A172 (cell line): ENCODE measurements at regions not wholly inside any gene's neighbourhood (a gene's known extent, or its start where the extent isn't known, plus 50 kb on each side); places are given as distances from the start of the nearest gene placed in this dataset.
"Not testable (repeated sequence)": the region's sequence is repeated elsewhere in the genome, so short reads cannot be mapped to it uniquely, and the experiment has no call there.

ENCODE experiments used
- DNase-seq: peaks from one replicate; pipeline ENCODE4 v3.0.0-alpha.2; 2015; ENCODE audit warnings: low spot score

- no peak for DNase-seq
Measured at GRCh38 chr17:5747276-5747675, 163.0 kb upstream of the NLRP1 start.

GRCh38 chr17:5747964-5748363 lies 163.7 kb upstream of the NLRP1 start:
- DNase-seq, result no peak

DNA sequence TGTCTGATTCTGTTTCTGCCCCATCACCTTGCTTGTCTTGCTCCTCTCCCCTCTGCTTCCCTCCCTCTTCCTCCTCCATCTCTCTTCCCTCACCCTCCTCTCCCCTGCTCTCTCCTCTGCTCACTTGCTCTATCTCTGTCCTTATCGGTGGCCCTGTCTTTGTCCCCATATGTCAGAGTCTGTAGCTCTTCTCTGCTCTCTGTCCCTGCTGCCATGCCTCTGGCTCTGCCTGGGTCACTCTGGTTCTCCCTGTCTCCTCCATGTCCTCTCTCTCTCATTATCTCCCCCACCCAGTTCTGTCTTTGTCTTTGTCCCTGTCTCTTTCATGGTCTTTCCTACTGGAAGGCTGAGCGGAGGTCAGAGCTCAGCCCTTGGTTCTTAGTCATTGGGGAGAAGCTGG lies 169.1 kb upstream of the NLRP1 start:
- no peak for DNase-seq

DNA sequence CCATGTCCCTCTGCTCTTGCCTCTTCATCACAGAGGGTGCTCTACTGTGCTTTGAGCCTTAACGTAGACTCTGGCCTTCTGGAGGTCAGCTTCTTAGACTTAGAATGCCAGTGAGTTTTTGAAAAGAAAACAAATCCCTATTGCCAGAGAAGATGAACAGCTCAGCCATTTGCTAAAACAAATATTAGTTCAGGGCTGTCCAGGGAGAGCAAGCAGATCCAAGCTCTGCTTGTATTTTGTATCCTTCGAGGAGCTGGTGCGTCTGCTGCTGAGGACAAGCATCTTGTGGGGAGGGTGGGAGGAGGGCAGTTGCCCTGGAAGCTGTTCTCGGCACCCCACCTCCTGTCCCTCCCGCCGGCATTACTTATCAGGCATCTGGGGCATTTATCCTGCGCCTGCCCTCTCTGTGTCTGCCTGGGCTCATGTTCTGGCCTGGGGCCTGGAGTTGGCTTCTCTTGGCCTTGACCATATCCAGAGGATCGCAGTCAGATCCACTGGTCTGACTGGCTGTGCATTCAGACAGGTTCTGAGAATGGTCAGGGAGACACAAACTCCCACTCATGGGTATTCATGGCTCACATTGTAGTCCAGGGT lies 173.1 kb upstream of the NLRP1 start:
- no peak for DNase-seq

DNA sequence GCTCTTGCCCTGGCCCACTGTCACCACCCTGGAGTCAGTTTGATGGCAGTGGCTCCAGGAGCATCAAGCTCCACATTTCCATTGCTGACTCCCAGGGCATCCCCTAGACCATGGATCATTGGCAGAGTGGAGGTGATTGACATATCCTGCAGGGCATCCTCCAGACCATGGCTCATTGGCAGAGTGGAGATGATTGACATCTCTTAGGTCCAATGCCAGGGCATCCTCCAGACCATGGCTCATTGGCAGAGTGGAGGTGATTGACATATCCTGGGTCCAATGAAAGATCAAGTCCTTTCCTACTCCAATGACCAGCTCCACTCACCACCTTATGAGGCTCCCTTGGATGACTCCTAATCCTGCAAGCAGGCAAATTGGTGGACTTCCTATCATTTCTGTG lies 174.3 kb upstream of the NLRP1 start:
- DNase-seq, result peak; percentile 72

DNA sequence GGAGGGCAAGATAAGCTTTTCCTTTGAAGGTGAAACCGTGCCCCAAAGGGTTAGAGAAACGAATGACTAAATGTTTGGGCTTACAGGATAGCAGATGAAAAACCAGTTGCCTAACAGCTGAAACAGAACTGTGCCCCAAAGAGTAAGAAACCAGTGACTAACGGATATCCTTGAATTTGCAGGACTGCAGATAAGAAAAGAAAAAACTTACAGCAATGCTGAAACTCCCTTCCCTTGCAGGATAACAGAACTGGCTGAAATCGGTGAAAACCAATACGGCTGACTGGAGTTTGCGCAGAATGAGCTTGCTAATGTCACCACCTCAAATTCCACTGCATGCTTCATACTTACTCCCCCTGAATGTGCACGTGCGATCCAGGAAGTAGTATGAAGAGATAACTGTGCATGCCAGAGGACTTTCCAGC lies 175.2 kb upstream of the NLRP1 start:
- DNase-seq, result no peak

DNA sequence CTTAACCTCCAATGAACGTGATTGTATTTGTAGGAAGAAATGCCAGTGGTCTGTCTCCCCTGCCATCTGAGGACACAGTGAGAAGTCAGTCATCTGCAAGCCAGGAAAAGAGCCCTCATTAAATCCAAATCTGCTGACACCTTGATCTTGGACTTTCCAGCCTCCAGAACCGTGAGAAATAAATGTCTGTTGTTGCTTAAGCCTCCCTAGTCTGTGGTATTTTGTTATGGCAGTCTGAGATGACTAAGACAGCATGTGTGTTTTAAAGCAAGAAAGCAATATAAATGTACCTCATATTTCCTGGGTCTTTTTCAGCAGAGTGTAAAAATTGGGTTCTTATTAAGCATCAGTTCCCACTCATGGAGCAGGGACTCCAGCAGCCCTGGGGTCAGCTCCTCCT lies 177.9 kb upstream of the NLRP1 start:
- no peak for DNase-seq

GRCh38 chr17:5763595-5764306 lies 179.4 kb upstream of the NLRP1 start:
- DNase-seq, result no peak

DNA sequence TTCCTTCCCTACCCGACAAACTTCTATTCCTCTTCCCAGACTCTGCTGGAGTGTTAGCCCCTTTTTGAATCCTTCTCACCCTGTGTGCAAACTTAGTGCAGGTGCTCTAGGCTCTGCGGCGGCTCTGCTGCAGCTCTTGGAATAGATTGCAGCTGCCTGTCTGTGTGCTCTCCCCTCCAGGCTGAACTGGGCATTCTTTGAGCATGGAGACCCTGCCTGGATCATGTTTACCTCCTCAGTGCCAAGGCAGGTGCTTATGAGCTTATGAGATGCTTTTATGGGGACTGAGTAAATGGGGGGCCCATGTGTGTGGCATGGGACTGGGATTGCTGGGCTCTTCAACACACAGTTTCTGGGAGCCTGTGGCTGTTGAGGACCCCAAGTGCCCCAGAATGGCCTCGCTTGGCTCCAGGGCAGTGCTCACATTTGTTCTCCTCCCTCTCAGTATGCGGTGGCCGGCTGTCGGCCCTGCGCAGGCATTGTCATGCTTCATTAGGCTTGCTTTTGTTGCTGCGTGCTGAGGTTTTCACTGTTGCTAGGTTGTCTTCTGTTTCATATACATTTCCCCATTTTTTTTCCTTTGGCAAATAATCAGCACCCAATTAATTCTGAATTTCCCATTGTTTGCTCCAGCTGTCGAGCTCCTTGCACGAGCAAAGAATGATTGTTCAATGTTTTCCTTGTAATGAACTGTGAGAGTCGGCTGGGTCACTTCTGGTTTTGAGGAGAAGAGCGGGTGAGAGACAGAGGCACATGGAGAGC lies 185.5 kb upstream of the NLRP1 start:
- no peak for DNase-seq

GRCh38 chr17:5770441-5771270 lies 186.3 kb upstream of the NLRP1 start:
- DNase-seq, result no peak

DNA sequence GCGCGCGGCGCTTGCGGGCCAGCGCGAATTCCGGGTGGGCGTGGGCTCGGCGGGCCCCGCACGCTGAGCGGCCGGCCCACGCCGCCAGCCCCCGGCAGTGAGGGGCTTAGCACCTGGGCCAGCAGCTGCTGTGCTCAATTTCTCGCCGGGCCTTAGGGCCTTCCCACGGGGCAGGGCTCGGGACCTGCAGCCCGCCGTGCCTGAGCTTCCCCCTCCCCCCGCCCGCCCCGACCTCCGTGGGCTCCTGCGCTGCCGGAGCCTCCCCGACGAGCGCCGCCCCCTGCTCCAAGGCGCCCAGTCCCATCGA lies 186.9 kb upstream of the NLRP1 start:
- not testable (repeated sequence) for DNase-seq

DNA sequence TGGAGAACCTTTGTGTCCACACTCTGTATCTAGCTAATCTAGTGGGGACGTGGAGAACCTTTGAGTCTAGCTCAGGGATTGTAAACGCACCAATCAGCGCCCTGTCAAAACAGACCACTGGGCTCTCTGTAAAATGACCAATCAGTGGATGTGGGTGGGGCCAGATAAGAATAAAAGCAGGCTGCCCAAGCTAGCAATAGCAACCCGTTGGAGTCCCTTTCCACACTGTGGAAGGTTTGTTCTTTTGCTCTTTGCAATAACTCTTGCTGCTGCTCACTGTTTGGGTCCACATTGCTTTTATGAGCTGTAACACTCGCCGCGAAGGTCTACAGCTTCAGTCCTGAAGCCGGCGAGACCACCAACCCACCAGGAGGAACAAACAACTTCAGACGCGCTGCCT lies 187.7 kb upstream of the NLRP1 start:
- not testable (repeated sequence) for DNase-seq

GRCh38 chr17:5772720-5773119 lies 188.4 kb upstream of the NLRP1 start:
- no peak for DNase-seq

DNA sequence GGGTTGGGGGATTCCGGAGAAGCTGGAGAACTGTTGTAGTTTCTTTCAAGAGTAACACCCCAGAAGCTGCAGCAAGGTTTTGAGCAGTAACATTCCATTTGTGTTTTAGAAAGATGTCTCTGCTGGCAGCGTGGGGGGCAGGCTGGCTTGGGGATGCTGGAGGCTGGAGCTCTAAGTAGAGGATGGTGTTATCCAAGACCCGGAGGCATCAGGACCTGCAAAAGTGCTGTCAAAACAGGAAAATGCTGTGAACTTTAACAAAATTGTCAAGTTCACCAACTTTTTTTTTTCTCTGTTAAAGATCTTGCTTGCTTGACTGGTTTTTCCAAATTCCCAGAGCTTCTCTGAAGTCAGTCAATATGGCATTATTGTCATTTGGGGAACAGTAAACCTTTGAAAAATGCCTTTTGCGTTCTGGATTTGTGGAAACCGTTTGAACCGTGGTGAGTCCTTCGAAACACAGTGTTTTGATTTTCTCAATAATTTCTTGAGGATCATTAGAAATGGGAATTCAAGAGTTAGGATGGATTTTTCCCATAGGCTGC lies 189.6 kb upstream of the NLRP1 start:
- DNase-seq, result no peak

GRCh38 chr17:5775098-5775497 lies 190.8 kb upstream of the NLRP1 start:
- no peak for DNase-seq

GRCh38 chr17:5780476-5780875 lies 196.2 kb upstream of the NLRP1 start:
- peak; percentile 77 for DNase-seq

DNA sequence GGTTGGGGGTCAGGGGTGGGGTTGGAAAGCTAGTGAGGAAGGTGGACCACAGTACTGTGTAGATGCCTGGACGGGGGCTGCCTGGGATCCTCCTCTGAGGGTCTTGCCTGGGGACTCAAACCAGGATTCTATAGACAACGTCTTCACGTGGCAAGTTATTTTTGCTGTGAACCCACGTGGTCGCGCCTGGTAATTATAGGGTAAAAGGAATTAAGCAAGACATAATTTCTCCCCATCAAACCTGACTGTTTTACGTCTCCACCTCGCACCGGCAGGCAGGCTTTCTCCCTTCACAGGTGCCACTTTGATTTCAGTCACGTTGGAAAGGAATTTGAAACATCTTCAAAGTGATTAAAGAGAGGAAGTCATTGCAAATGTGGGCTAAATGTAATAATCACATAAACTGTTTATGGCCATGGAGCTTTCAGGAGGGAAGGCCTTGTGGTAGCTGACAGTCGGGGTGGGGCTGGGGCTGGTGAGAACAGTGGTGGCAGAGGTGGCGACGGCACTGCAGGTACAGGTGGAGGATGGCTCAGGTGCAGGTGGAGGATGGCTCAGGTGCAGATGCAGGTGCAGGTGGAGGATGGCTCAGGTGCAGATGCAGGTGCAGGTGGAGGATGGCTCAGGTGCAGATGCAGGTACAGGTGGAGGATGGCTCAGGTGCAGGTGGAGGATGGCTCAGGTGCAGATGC lies 197.1 kb upstream of the NLRP1 start:
- no peak for DNase-seq

GRCh38 chr17:5783269-5783668 lies 199.0 kb upstream of the NLRP1 start:
- no peak for DNase-seq

- DNase-seq, result no peak
Measured at GRCh38 chr17:5783851-5784250, 199.5 kb upstream of the NLRP1 start.

DNA sequence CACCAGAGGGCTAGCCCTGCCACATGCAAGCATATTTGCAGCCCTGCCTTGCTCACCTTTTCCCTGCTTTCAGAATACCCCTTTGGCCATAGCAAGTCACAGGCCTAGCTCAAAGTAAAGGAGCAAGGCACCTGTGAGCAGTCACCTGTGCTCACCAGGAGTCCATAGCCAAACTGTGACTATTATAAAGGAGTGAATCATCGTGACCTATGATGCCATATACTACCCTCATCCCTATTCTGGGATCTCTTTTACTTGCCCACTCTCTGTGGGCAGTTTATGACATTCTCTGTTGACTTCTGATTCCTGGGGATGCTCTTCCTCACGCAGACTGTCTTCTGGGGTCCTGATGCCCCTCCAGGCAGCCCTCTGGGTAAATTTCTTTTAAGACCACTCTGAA lies 200.5 kb upstream of the NLRP1 start:
- peak; percentile 22 for DNase-seq

DNA sequence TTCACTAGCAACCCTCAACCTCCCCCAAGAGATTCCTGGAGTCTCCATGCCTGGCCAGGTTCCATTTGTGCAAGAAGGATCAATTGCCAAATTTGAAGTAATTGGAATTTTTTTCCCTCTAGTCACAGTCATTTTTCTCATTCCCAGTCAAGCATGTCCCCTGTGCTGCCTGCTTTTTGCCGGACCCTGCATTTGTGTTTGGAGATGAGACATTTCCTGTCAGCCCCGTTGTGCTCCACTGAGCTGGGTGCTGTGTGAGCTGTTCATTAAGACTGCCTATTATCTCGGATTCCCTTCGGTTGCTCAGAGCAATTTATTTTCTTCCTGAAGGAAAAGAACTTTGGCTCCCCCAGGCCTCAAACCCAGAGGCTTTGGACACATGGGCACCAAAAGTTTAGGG lies 201.0 kb upstream of the NLRP1 start:
- DNase-seq, result peak; percentile 79
